Epithelial cell of proximal tubule (primary cell): ENCODE measurements at regions not wholly inside any gene's neighbourhood (a gene's known extent, or its start where the extent isn't known, plus 50 kb on each side); places are given as distances from the start of the nearest gene placed in this dataset.

Source experiments
- DNase-seq: peaks from one replicate; pipeline ENCODE4 v3.0.0-alpha.2; 2011; ENCODE audit warnings: low read depth
- H3K4me3 ChIP-seq: 2 replicates; pipeline ENCODE4 v1.5.1; 2011; ENCODE audit warnings: low read depth, mild to moderate bottlenecking, low read length
- TF ChIP-seq, protein P1 (sequence below): conservative IDR thresholded peaks from 2 replicates; pipeline ENCODE4 v1.5.1; 2012; ENCODE audit warnings: low read depth, mild to moderate bottlenecking, low read length

DNA sequence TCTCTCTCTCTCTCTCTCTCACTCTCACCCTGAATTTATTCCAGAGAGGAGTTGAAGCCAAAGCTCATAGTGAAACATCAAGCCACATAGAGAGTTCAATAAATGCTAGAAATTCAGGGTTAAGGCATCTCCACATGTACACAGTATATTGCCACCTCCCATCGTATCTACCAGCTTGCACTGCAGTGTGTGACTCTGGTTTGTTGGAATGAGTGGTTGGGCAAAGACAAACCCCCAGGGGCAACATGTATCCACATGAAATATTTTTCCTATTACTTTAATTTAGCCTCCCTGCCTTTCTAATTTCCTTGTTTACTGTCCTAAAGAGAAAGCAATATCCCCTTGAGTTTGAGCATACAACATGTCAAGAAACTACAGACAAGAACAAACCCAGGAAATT is 247.3 kb downstream of the SPATA18 start:
- TF ChIP-seq, protein P1, sequence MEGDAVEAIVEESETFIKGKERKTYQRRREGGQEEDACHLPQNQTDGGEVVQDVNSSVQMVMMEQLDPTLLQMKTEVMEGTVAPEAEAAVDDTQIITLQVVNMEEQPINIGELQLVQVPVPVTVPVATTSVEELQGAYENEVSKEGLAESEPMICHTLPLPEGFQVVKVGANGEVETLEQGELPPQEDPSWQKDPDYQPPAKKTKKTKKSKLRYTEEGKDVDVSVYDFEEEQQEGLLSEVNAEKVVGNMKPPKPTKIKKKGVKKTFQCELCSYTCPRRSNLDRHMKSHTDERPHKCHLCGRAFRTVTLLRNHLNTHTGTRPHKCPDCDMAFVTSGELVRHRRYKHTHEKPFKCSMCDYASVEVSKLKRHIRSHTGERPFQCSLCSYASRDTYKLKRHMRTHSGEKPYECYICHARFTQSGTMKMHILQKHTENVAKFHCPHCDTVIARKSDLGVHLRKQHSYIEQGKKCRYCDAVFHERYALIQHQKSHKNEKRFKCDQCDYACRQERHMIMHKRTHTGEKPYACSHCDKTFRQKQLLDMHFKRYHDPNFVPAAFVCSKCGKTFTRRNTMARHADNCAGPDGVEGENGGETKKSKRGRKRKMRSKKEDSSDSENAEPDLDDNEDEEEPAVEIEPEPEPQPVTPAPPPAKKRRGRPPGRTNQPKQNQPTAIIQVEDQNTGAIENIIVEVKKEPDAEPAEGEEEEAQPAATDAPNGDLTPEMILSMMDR: no peak
- no peak overlapping the region for H3K4me3 ChIP-seq
- DNase-seq: no peak

- DNase-seq: no peak
- TF ChIP-seq, protein P1: no peak
- H3K4me3 ChIP-seq: no peak overlapping the region
Measured at GRCh38 chr4:52299120-52299519, 248.0 kb downstream of the SPATA18 start.

DNA sequence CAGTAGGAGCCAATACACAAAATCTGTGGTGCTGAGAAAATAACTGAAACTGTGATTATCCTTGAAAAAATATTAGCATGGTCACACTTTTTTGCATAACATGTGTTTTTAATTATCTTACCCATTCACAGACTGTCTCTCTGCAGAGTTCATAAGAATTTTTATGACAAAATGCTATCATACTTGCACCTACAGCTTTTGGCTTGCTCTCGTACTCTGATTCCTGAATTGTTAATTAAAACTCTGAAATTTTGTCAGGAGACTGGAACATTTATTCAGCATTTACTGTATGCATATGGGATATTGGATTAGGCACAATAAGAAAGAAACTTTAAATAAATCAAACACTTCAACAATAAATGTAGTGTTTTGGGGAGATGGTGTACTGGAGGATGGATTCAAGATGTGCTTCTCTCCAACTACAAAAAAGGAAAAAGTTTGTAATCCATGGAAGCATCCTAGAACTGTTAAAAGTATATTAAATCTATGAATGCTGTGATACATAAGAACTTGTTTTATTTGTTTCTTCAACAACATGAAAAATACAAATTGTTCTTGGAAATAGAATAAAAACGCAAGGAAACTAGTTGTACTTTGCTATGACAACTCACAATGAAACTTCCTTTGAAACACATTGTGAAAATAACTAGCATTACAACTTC is 260.5 kb downstream of the SPATA18 start:
- no peak for DNase-seq
- no peak overlapping the region for H3K4me3 ChIP-seq
- TF ChIP-seq, protein P1: no peak

- TF ChIP-seq, protein P1: no peak
- H3K4me3 ChIP-seq: no peak overlapping the region
- DNase-seq: no peak
Measured at GRCh38 chr4:52312722-52313121, 261.6 kb downstream of the SPATA18 start.

- no peak for DNase-seq
- H3K4me3 ChIP-seq: no peak overlapping the region
- TF ChIP-seq, protein P1: no peak
Measured at GRCh38 chr4:52317361-52317879, 266.3 kb downstream of the SPATA18 start.

- DNase-seq: no peak
- no peak overlapping the region for H3K4me3 ChIP-seq
- TF ChIP-seq, protein P1: no peak
Measured at GRCh38 chr4:52317981-52318380, 266.9 kb downstream of the SPATA18 start.

GRCh38 chr4:52329894-52330293 is 278.8 kb downstream of the SPATA18 start:
- no peak for DNase-seq
- TF ChIP-seq, protein P1: no peak
- no peak overlapping the region for H3K4me3 ChIP-seq
